PC-3 (cell line): ENCODE measurements at regions not wholly inside any gene's neighbourhood (a gene's known extent, or its start where the extent isn't known, plus 50 kb on each side); places are given as distances from the start of the nearest gene placed in this dataset.

ENCODE experiments used
- ATAC-seq: fragments of 200-7000 bp; cut with Tn5 transposase; 2 replicates; pipeline ENCODE4 v1.9.1; 2020; ENCODE audit warnings: mild to moderate bottlenecking, moderate library complexity
- BruUV-seq: library from RNA; stranded (reverse); fragments of 400-500 nt; replicated peaks from 2 replicates; lab custom pipeline; 2021; lab: Mats Ljungman, UMichigan
- CTCF ChIA-PET: fragments of 300-600 bp; sonication (Branson Sonifier 250); formaldehyde crosslinking; loops from one replicate; lab custom pipeline; 2022; ENCODE audit warnings: antibody characterized with exemption; lab: Charles Lee
- POLR2A ChIA-PET: fragments of 300-600 bp; sonication (Branson Sonifier 250); formaldehyde crosslinking; loops from one replicate; lab custom pipeline; 2022; ENCODE audit warnings: antibody characterized with exemption; ENCODE audit not compliant: unreplicated experiment; lab: Charles Lee
- DNase-seq: peaks from one replicate; pipeline ENCODE4 v3.0.0-alpha.2; 2015
- H2AFZ ChIP-seq: fragments of 300-600 bp; sonication (generic); 2 replicates; pipeline ENCODE4 v1.6.0; 2016; ENCODE audit warnings: antibody characterized with exemption, low read length
- H3F3A ChIP-seq: fragments of 300-600 bp; sonication (generic); one replicate; pipeline ENCODE4 v1.6.0; 2017; ENCODE audit warnings: antibody characterized with exemption, low read length, control low read depth, mild to moderate bottlenecking; ENCODE audit not compliant: unreplicated experiment
- H3K27ac ChIP-seq: fragments of 300-600 bp; sonication (generic); 2 replicates; pipeline ENCODE4 v1.5.1; 2016; ENCODE audit warnings: mild to moderate bottlenecking, low read length
- H3K27me3 ChIP-seq: fragments of 300-600 bp; sonication (generic); 2 replicates; pipeline ENCODE4 v1.6.1; 2016; ENCODE audit warnings: low read length, mixed read lengths
- H3K36me3 ChIP-seq: fragments of 300-600 bp; sonication (generic); 2 replicates; pipeline ENCODE4 v1.6.1; 2016; ENCODE audit warnings: low read depth, mixed run types, low read length, mixed read lengths
- H3K4me1 ChIP-seq: fragments of 300-600 bp; sonication (generic); 2 replicates; pipeline ENCODE4 v1.5.1; 2016; ENCODE audit warnings: low read length; ENCODE audit not compliant: insufficient read depth
- H3K4me2 ChIP-seq: fragments of 300-600 bp; sonication (generic); 2 replicates; pipeline ENCODE4 v1.6.0; 2016; ENCODE audit warnings: low read length
- H3K4me3 ChIP-seq: fragments of 300-600 bp; sonication (generic); 2 replicates; pipeline ENCODE4 v1.5.1; 2016; ENCODE audit warnings: mild to moderate bottlenecking, low read length, mixed read lengths
- H3K79me2 ChIP-seq: fragments of 300-600 bp; sonication (generic); 2 replicates; pipeline ENCODE4 v1.6.1; 2017; ENCODE audit warnings: low read length, mixed read lengths
- H3K9ac ChIP-seq: fragments of 300-600 bp; sonication (generic); 2 replicates; pipeline ENCODE4 v1.6.0; 2016; ENCODE audit warnings: mild to moderate bottlenecking, low read length
- H3K9me2 ChIP-seq: fragments of 300-600 bp; sonication (generic); replicated peaks from 2 replicates; pipeline ENCODE4 v1.6.1; 2016; ENCODE audit warnings: mixed run types, low read length, mixed read lengths
- H3K9me3 ChIP-seq: fragments of 300-600 bp; sonication (generic); 2 replicates; pipeline ENCODE4 v1.6.1; 2016; ENCODE audit warnings: low read length, mixed read lengths
- H4K20me1 ChIP-seq: fragments of 300-600 bp; sonication (generic); 2 replicates; pipeline ENCODE4 v1.6.1; 2016; ENCODE audit warnings: low read length, mixed read lengths
- EZH2 ChIP-seq: fragments of 300-600 bp; sonication (generic); IDR thresholded peaks from one replicate; pipeline ENCODE4 v1.6.1; 2017; ENCODE audit warnings: antibody characterized with exemption, mild to moderate bottlenecking, low read length; ENCODE audit not compliant: unreplicated experiment
- EZH2phosphoT487 ChIP-seq: fragments of 300-600 bp; sonication (generic); IDR thresholded peaks from 2 replicates; pipeline ENCODE4 v1.6.1; 2018; ENCODE audit warnings: mild to moderate bottlenecking, antibody characterized with exemption, low read length, borderline replicate concordance
- intact Hi-C: fragments of 100-400 bp; cut with micrococcal nuclease; formaldehyde crosslinking; loops from 2 replicates; pipeline ENCODE4 v1.9.0; 2023
- TF ChIP-seq, protein P1 (sequence below): fragments of 300-600 bp; sonication (generic); conservative IDR thresholded peaks from 2 replicates; pipeline ENCODE4 v1.5.1; 2017; ENCODE audit warnings: antibody characterized with exemption, low read depth, mild to moderate bottlenecking, low read length

DNA sequence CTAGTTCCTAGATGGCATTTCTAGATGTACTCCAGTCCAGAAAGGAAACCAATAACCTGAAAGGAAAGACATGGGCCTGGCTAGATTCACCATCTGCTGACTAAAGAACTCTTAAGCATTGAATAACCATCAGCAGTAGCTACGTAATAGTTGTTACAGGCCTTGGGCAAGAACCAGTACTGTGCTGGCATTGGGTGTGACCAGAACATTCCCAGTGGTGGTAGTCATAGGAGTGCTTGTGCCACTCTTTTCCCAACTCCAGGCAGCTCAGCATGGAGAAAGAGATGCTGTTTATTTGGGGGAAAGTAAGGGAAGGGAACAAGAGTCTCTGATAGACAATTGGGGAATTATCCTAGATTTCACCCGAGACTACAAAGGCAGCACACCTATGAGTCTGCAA, 333.3 kb downstream of the SLC16A7 start:
- Histone ChIP-seq H3K27ac (peak overlapping the region; percentile 60), H3K4me2 (peak overlapping the region; percentile 14; the same call in 1 of the 2 replicates), H4K20me1 (no peaks in the 10 kb centered on the region), H3K4me3 (no peak overlapping the region), H3K36me3 (no peaks in the 10 kb centered on the region), H3F3A (no peaks in the 10 kb centered on the region), H3K9me2 (no peaks in the 10 kb centered on the region), H3K79me2 (no peaks in the 10 kb centered on the region), H2AFZ (no peak overlapping the region), H3K9me3 (0 out of 2 replicates have a peak, but pooled peaks cover 5% of the 10 kb centered on the region), H3K9ac (no peak overlapping the region), H3K27me3 (no peaks in the 10 kb centered on the region), H3K4me1 (peaks cover 31% of the 10 kb centered on the region)
- peak; percentile 91 for ATAC-seq
- ChIA-PET POLR2A (no interaction called here), CTCF (no interaction called here)
- peak; percentile 83 for DNase-seq
- no TSS peak for BruUV-seq
- intact Hi-C loops = no loop called here
- no peak for TF ChIP-seq EZH2
- TF ChIP-seq, protein P1, sequence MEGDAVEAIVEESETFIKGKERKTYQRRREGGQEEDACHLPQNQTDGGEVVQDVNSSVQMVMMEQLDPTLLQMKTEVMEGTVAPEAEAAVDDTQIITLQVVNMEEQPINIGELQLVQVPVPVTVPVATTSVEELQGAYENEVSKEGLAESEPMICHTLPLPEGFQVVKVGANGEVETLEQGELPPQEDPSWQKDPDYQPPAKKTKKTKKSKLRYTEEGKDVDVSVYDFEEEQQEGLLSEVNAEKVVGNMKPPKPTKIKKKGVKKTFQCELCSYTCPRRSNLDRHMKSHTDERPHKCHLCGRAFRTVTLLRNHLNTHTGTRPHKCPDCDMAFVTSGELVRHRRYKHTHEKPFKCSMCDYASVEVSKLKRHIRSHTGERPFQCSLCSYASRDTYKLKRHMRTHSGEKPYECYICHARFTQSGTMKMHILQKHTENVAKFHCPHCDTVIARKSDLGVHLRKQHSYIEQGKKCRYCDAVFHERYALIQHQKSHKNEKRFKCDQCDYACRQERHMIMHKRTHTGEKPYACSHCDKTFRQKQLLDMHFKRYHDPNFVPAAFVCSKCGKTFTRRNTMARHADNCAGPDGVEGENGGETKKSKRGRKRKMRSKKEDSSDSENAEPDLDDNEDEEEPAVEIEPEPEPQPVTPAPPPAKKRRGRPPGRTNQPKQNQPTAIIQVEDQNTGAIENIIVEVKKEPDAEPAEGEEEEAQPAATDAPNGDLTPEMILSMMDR = no peak
- TF ChIP-seq EZH2phosphoT487 = no peak

DNA sequence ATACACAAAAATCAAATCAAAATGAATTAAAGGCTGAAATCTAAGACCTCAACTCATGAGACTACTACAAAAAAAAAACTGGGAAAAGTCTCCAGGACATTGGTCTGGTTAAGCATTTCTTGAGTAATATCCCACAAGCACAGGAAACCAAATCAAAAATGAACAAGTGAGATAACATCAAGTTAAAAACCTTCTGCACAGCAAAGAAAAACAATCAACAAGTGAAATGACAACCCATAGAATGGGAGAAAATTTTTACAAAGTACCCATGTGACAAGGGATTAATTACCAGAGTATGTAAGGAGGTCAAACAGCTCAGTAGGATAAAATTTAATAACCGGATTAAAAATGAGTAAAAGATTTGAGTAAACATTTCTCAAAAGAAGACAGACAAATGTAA, 338.7 kb downstream of the SLC16A7 start:
- Histone ChIP-seq H3K27me3 (no peaks in the 10 kb centered on the region), H3K9me3 (0 out of 2 replicates have a peak, but pooled peaks cover 5% of the 10 kb centered on the region), H3K4me1 (peaks cover under 1% of the 10 kb centered on the region), H3K9ac (no peak overlapping the region), H3K4me2 (no peak overlapping the region), H3K27ac (no peak overlapping the region), H2AFZ (no peak overlapping the region), H3K4me3 (no peak overlapping the region), H3K79me2 (no peaks in the 10 kb centered on the region), H3F3A (no peaks in the 10 kb centered on the region), H3K36me3 (no peaks in the 10 kb centered on the region), H3K9me2 (no peaks in the 10 kb centered on the region), H4K20me1 (no peaks in the 10 kb centered on the region)
- POLR2A ChIA-PET = no interaction called here
- ATAC-seq (no peak), DNase-seq (no peak)
- BruUV-seq = no TSS peak
- intact Hi-C loops = no loop called here
- CTCF ChIA-PET = no interaction called here
- TF ChIP-seq EZH2 (no peak), EZH2phosphoT487 (no peak)
- TF ChIP-seq, protein P1 = no peak

DNA sequence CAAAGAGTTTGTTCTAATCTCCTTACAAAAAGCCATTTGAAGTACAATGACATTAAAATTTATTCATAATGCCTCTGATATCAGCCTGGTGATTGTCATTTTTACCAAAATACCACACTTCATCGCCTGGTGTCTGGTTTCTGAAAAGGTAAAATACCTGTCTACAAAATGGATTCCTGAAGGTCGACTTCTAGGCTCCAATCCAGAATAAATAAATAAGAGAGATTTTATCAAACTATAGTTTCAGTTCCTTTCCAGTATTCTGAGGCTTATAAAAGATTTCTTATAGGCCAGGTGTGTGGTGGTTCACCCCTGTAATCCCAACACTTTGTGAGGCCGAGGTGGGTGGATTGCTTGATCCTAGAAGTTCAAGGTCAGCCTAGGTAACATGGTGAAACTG, 340.7 kb downstream of the SLC16A7 start:
- intact Hi-C loops = loop anchor here (1.0 kb wide), 1 partner anchor 9 kb away; no protein-coding TSS in a partner anchor
- H3K9me3 ChIP-seq = no peaks in the 10 kb centered on the region
- CTCF ChIA-PET = no interaction called here
- H3K27me3 ChIP-seq = no peaks in the 10 kb centered on the region
- no TSS peak for BruUV-seq
- ATAC-seq (no peak), DNase-seq (peak; percentile 37)
- no peaks in the 10 kb centered on the region for H4K20me1 ChIP-seq
- POLR2A ChIA-PET = no interaction called here
- H2AFZ ChIP-seq = no peak overlapping the region
- H3K4me2 ChIP-seq = no peak overlapping the region
- no peak overlapping the region for H3K27ac ChIP-seq
- H3K9ac ChIP-seq = no peak overlapping the region
- no peaks in the 10 kb centered on the region for H3K4me1 ChIP-seq
- no peaks in the 10 kb centered on the region for H3K9me2 ChIP-seq
- TF ChIP-seq EZH2 = no peak
- TF ChIP-seq, protein P1 = no peak
- no peak overlapping the region for H3K4me3 ChIP-seq
- H3K79me2 ChIP-seq = no peaks in the 10 kb centered on the region
- H3F3A ChIP-seq = no peaks in the 10 kb centered on the region
- H3K36me3 ChIP-seq = no peaks in the 10 kb centered on the region
